ENCODE measurements at regions not wholly inside any gene's neighbourhood (a gene's known extent, or its start where the extent isn't known, plus 50 kb on each side); places are given as distances from the start of the nearest gene placed in this dataset.

- TF ChIP-seq POLR2A (IDR thresholded peaks at IDR 0.05; ENCODE audit: borderline replicate concordance, extremely low read depth, insufficient read depth, insufficient read length), result no peak
- TF ChIP-seq POLR2AphosphoS5 (IDR thresholded peaks at IDR 0.05; ENCODE audit: low read depth, low read length), result no peak
- TF ChIP-seq RAD21 (IDR thresholded peaks at IDR 0.05; ENCODE audit: low read depth), result no peak
- TF ChIP-seq MAX (IDR thresholded peaks at IDR 0.05), result no peak
- TF ChIP-seq ZBTB33 (IDR thresholded peaks at IDR 0.05; ENCODE audit: extremely low read depth, insufficient replicate concordance, low read length), result no peak
- no peak for TF ChIP-seq REST (IDR thresholded peaks at IDR 0.05; ENCODE audit: low read depth)
- TF ChIP-seq CTCF (IDR thresholded peaks at IDR 0.05 in 2 of 3, conservative IDR thresholded peaks at IDR 0.05 in 1 of 3; ENCODE audit: borderline replicate concordance in 1 of 3, insufficient read depth in 1 of 3, low read depth in 2 of 3, low read length in 2 of 3), result no peak
- no peak for TF ChIP-seq ZFX (IDR thresholded peaks at IDR 0.05)
Observed at GRCh38 chr2:216769626-216770025, 74.3 kb upstream of the IGFBP5 start.

Data from HCT116 (cell line).